ENCODE measurements at regions not wholly inside any gene's neighbourhood (a gene's known extent, or its start where the extent isn't known, plus 50 kb on each side); places are given as distances from the start of the nearest gene placed in this dataset.

DNA sequence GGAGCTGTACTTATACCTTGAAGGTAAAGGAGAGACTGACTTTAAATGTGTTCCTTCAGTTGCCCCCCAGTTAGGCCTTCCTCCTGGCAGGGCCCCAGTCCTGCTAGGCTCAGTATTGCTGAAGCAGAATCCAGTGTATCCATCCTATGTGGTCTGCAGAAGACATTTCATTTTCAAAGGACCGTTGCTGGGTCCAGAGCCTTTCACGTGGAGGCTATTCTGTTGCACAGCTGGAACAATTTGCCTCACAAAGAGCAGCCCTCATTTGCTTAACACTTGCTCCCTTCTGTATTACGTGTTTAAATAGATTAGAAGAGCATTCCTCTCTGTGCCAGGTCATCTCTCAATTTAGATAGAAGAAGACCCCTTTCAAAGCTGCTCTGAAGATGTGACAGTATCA, 78.9 kb upstream of the CFAP20DC start:
- Mint-ChIP-seq H3K9me3 (no peaks in the 10 kb centered on the region), H3K27me3 (ENCODE audit: low read depth in 3 of 3) (peaks cover 0 to 2% (median 0%) of the 10 kb centered on the region in 3 donors), H3K4me1 (no peaks in the 10 kb centered on the region), H3K27ac (no peak overlapping the region), H3K36me3 (no peaks in the 10 kb centered on the region), H3K4me3 (no peak overlapping the region)
- DNase-seq = no peak

GRCh38 chr3:59127071-59127470, 77.2 kb upstream of the CFAP20DC start:
- H3K27me3 Mint-ChIP-seq (ENCODE audit: low read depth in 3 of 3) = peaks cover 0 to 2% (median under 1%) of the 10 kb centered on the region in 3 donors
- H3K36me3 Mint-ChIP-seq = no peaks in the 10 kb centered on the region
- no peaks in the 10 kb centered on the region for H3K4me1 Mint-ChIP-seq
- no peak for DNase-seq
- H3K9me3 Mint-ChIP-seq = no peaks in the 10 kb centered on the region
- no peak overlapping the region for H3K27ac Mint-ChIP-seq
- H3K4me3 Mint-ChIP-seq = no peak overlapping the region

- peaks cover 0 to 2% (median 0%) of the 10 kb centered on the region in 6 donors for H3K9me3 Mint-ChIP-seq
- DNase-seq = no peak
- no peaks in the 10 kb centered on the region for H3K4me1 Mint-ChIP-seq
- no peak overlapping the region for H3K27ac Mint-ChIP-seq
- no peaks in the 10 kb centered on the region for H3K36me3 Mint-ChIP-seq
- peaks cover 1 to 2% (median 2%) of the 10 kb centered on the region in 3 donors for H3K27me3 Mint-ChIP-seq (ENCODE audit: low read depth in 3 of 3)
- no peak overlapping the region for H3K4me3 Mint-ChIP-seq
Measured at GRCh38 chr3:59126446-59126845, 76.6 kb upstream of the CFAP20DC start.

DNA sequence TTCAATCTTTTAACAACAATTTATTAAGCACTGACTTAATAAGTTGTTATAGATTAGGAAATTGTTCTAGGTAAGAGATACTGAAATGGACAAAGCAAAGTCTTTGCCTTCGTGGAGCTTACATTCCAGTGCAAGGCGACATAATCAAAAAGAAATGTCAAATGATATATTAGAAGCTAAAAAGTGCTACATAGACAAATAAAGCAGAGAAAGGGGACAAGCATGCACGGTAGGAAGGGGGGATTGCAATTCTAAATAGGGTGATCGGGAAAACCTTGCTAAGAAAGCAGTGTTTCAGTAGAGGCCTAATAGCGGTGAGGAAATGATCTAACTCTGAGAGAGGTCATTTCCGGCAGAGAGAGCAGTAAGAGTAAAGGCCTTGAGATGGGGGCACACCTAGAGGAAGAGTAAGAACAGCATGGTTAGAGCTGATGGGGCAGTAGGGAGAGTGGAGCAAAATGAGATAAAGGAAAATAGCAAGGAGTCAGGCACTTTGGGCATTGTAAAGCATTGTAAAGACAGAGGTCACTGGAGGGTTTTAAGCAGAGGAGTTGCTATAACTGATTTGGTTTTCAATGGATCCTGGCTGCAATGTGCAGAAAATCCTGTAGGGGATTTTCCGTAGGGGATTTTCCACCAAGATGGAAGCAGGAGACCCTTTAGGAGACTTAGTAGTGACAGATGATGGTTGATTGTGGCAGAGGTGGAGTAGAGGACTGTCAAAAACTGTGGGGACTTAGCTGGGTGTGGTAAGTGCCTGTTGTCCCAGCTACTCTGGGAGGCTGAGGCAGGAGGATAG, 71.7 kb upstream of the CFAP20DC start:
- peaks cover 0 to 2% (median 0%) of the 10 kb centered on the region in 6 donors for H3K9me3 Mint-ChIP-seq
- H3K27me3 Mint-ChIP-seq (ENCODE audit: low read depth in 3 of 3) = peaks cover 1 to 4% (median 4%) of the 10 kb centered on the region in 3 donors
- no peak overlapping the region for H3K4me3 Mint-ChIP-seq
- no peak overlapping the region for H3K27ac Mint-ChIP-seq
- H3K36me3 Mint-ChIP-seq = no peaks in the 10 kb centered on the region
- DNase-seq = no peak
- no peaks in the 10 kb centered on the region for H3K4me1 Mint-ChIP-seq

- Mint-ChIP-seq H3K27ac (no peak overlapping the region), H3K4me3 (no peak overlapping the region), H3K27me3 (ENCODE audit: low read depth in 3 of 3) (peaks cover 1 to 4% (median 2%) of the 10 kb centered on the region in 3 donors), H3K4me1 (no peaks in the 10 kb centered on the region), H3K9me3 (peaks cover 0 to 2% (median 0%) of the 10 kb centered on the region in 6 donors), H3K36me3 (no peaks in the 10 kb centered on the region)
- DNase-seq = no peak
Measured at GRCh38 chr3:59118928-59119327, 69.1 kb upstream of the CFAP20DC start.

DNA sequence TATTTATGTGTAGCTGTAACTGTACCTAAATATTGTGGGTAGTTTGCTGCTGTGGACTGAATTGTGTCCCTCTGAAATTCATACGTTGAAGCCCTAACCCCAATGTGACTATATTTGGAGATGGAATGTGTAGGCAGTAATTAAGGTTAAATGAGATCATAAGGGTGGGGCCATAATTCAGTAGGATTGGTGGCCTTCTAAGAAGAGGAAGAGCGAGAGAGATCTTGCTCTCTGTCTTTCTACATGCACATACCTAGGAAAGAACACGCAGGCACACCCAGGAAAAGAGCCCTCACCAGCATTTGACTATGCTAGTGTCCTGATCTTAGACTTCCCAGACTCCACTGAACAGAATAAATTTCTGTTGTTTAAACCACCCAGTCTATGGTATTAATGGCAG, 67.6 kb upstream of the CFAP20DC start:
- Mint-ChIP-seq H3K4me1 (no peaks in the 10 kb centered on the region), H3K27ac (no peak overlapping the region), H3K4me3 (no peak overlapping the region), H3K27me3 (ENCODE audit: low read depth in 3 of 3) (peaks cover 1 to 4% (median 4%) of the 10 kb centered on the region in 3 donors), H3K9me3 (peaks cover 0 to 2% (median 0%) of the 10 kb centered on the region in 6 donors), H3K36me3 (no peaks in the 10 kb centered on the region)
- DNase-seq = no peak

DNA sequence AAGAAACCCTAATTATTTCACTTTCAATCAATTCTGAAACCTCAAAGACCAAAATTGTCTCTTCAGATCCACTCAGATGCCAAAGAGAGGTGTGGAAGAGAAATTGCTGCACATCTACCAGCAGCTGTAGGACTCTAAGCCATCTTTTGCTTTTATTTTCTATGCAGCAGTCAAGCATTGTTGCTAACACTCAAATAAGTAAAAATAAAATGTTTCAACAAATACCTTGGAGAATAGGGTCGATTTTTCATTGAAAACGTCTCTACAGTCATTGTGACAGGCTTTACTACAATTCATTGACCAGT, 66.4 kb upstream of the CFAP20DC start:
- Mint-ChIP-seq H3K27me3 (ENCODE audit: low read depth in 3 of 3) (peaks cover 0 to 4% (median 4%) of the 10 kb centered on the region in 3 donors), H3K27ac (no peak overlapping the region), H3K4me1 (no peaks in the 10 kb centered on the region), H3K9me3 (peaks cover 0 to 2% (median 0%) of the 10 kb centered on the region in 6 donors), H3K36me3 (no peaks in the 10 kb centered on the region), H3K4me3 (no peak overlapping the region)
- no peak for DNase-seq

DNA sequence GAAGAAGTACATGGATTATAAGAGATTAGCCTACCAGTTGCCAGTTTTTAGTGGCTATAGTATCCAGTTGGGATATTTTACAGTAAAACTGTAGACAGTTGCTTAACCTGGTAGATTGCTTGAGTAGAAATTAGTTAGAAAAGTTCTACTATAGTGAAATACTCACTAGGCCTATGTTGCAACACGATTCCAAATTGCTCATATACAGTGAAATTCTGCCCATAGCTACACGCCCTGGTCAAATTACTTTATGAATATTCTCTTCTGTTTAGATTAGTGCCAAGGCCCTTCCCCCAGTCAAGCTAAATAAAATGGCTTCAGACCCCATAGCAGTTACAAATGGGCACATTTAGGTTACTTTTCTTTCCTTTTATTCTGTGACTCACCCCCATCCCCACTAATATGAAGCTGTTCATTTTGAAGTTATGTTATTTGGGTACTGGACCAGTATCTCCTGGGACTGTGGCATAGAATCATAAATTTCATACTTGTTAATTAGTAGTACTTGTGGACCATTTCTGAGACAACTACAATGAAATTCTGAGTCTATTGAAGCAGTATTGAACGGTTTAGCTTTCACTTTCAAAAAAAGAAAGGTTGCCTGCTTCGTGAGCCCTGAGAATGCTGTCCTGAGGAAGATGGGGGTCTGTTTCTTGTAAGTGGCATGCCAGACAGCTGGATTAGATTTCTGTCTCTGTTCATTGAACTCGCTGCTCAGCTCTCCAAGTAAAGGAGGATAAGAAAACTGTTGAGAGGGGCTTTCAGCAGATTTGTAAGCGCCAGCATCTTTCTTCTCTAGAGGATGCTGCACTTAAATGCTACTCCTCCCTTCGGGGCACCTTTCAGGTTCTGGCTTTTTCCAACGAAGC, 65.8 kb upstream of the CFAP20DC start:
- Mint-ChIP-seq H3K36me3 (no peaks in the 10 kb centered on the region), H3K9me3 (peaks cover 0 to 2% (median 0%) of the 10 kb centered on the region in 6 donors), H3K4me1 (no peaks in the 10 kb centered on the region), H3K27me3 (ENCODE audit: low read depth in 3 of 3) (peaks cover 0 to 4% (median 4%) of the 10 kb centered on the region in 3 donors), H3K4me3 (no peak overlapping the region), H3K27ac (no peak overlapping the region)
- no peak for DNase-seq

GRCh38 chr3:59107856-59108815, 58.3 kb upstream of the CFAP20DC start:
- DNase-seq = no peak
- Mint-ChIP-seq H3K36me3 (no peaks in the 10 kb centered on the region), H3K27ac (no peak overlapping the region), H3K4me3 (no peak overlapping the region), H3K27me3 (ENCODE audit: low read depth in 3 of 3) (peaks cover 0 to 7% (median 1%) of the 10 kb centered on the region in 3 donors), H3K4me1 (no peaks in the 10 kb centered on the region), H3K9me3 (no peaks in the 10 kb centered on the region)

- Mint-ChIP-seq H3K36me3 (no peaks in the 10 kb centered on the region), H3K27me3 (ENCODE audit: low read depth in 3 of 3) (peaks cover 0 to 10% (median 0%) of the 10 kb centered on the region in 3 donors), H3K27ac (no peak overlapping the region), H3K9me3 (no peaks in the 10 kb centered on the region), H3K4me1 (no peaks in the 10 kb centered on the region), H3K4me3 (no peak overlapping the region)
- no peak for DNase-seq
Measured at GRCh38 chr3:59106085-59106648, 56.3 kb upstream of the CFAP20DC start.

GRCh38 chr3:59103552-59103951, 53.7 kb upstream of the CFAP20DC start:
- H3K27me3 Mint-ChIP-seq (ENCODE audit: low read depth in 3 of 3) = peaks cover 0 to 14% (median 2%) of the 10 kb centered on the region in 3 donors
- no peak overlapping the region for H3K4me3 Mint-ChIP-seq
- H3K4me1 Mint-ChIP-seq = no peaks in the 10 kb centered on the region
- H3K9me3 Mint-ChIP-seq = no peaks in the 10 kb centered on the region
- H3K36me3 Mint-ChIP-seq = no peaks in the 10 kb centered on the region
- no peak for DNase-seq
- no peak overlapping the region for H3K27ac Mint-ChIP-seq

GRCh38 chr3:59101231-59101736, 51.5 kb upstream of the CFAP20DC start:
- DNase-seq = no peak
- peaks cover 0 to 8% (median 3%) of the 10 kb centered on the region in 6 donors for H3K9me3 Mint-ChIP-seq
- no peak overlapping the region for H3K4me3 Mint-ChIP-seq
- no peaks in the 10 kb centered on the region for H3K36me3 Mint-ChIP-seq
- H3K27me3 Mint-ChIP-seq (ENCODE audit: low read depth in 3 of 3) = peaks cover 0 to 12% (median 2%) of the 10 kb centered on the region in 3 donors
- no peaks in the 10 kb centered on the region for H3K4me1 Mint-ChIP-seq
- H3K27ac Mint-ChIP-seq = no peak overlapping the region
